Activated CD4-positive, alpha-beta T cell treated with anti-CD3 and anti-CD28 coated beads, Interleukin-2, amount 50 U/mL, for 4 hours (primary cell): ENCODE measurements at regions not wholly inside any gene's neighbourhood (a gene's known extent, or its start where the extent isn't known, plus 50 kb on each side); places are given as distances from the start of the nearest gene placed in this dataset.

Source experiments
- DNase-seq, 2 experiments: peaks; one replicate each; pipeline ENCODE4 v3.0.0-alpha.2; 2020

GRCh38 chr9:118985851-118986250 lies 383.4 kb downstream of the BRINP1 start:
- no peak for DNase-seq

GRCh38 chr9:118987167-118987566 lies 382.1 kb downstream of the BRINP1 start:
- DNase-seq = no peak

DNA sequence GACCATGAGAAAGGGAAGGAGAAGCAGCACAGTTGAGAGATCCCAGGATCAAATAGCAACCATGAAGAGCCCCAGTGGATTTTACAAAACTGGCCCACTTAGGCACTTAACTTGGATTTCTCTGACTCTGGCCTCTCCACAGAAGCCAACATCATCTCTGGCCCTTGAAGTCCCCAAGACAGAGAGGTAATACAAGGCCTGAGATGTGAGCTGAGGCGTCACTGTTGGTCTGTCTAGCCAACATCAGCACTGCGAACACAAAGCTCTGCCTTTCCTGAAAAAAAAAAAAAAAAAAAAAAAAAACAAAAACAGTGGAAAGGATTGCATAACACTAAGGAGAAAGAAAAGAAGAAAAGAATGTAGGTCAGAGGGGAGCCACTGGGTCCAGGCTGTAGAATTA lies 378.3 kb downstream of the BRINP1 start:
- no peak for DNase-seq

DNA sequence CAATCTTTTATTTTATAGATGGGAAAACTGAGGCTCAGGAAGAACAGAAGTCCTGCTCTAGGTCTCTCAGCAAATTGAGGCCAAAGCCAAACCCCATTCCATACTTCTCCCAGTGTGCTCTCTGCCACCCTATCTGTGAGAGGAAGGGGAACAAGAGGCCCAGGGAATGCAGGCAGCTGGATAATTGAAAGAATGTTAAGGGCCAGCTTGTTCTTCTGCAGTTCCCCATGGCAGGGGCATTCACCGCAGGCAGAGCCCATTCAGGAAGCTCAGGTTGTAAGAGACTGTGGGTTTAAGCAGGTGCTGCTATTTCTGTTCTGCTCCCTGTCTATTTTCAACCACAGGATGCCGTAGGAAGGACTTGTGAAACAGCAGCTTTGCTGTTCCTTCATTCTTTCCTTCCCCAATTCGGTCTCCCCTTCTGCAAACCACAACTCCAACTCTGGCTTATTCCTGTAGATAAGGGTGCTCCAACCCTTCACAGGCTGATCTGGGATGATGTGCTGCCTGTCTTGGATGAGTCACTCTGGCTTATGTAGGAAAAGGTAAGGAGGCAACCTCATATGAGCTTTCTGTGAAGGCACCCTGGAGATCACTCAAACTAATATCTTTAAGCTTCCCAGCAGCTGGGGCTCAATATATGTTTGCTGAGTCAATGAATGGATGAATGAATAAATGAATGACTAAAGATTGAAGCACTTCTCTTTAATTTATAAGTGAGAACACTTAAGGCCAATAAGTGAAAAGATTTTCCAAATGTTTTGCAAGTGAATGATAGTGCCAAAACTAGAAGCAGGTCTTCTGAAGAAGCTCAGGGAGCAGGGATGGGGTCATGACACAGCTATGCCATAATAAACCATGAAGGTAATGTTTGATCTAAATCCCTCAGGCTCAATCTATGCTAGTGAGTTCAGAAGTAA lies 377.6 kb downstream of the BRINP1 start:
- no peak for DNase-seq

DNA sequence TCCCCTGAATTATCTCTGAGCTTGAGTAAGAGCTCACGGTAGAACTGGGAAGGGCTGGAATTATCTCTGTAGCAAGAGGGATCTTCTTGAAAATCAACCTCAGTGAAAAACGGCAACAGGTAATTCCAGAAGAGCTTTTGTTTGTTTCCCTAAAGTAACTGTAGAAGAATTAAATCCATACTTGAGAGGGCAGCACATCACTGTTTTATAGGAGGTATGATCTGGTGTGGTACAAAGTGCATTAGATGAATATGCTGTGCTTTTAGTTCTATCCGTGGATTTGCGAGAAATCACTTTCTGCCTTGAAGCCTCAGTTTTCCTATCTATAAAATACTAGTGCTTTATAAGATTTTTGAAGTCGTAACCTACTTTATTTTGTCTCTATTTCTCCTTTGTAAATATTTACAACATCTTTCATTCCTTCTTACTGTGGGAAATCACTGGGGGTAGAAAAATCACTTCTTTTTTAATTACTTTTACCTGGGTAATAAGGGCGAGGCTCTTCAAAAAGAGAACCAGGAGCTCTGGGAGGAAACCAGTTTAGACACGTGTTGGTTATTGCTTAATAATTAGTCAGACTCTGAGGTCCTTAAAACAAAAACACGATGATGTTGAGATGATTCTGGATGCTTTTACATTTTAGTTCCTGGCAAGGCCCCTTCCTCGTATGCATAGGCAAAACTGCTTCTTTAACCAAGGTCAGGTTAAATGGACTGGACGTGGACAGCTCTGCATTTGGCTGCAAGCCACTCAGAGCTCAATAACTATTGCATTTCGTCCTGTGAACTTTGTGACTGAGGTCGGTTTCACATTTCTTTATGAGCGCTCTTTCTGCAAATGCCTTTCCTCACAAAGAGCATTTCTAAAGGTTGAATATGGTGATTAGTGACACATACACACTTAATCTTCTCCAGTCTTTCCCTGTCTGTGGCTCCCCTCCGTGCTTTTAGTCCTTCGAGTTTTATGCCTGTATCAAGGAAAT lies 376.1 kb downstream of the BRINP1 start:
- no peak for DNase-seq

GRCh38 chr9:118993965-118994364 lies 375.3 kb downstream of the BRINP1 start:
- no peak for DNase-seq

DNA sequence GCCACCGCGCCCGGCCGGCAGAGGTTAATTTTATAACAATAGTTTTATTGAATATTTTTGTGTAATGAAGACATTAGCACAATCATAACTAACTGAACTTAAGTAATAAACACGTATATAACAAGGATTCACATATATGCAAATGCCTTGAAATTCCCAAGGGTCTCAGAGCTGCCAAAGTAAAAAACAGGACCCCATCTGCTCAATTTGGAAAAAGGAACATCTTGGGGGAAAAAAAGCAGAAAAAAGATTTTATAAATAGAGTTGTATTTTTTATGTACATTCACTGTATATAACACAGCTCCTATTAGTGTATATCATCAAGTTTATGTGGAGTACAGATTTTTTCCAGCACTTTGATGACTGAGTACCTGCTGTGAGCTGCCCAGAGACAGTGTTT lies 366.7 kb downstream of the BRINP1 start:
- DNase-seq = no peak

DNA sequence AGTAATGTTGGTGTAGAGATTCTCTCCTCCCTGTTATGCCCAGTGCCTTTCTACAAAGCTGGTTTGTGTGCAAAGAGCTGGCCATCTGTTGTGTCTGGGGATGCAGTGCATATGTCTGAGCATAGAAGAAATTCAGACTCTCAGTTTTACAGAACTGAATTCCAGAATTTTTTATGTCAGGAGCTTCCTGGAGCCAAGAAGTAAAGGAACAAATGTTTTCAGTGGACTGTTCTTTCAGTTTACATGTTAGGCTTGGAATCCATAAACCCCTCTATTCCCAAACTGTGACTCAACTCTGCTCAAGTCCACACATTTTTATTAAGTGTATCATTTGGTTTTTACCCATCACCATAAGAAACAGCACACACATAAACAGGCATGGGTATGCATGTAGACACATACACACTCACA lies 366.0 kb downstream of the BRINP1 start:
- DNase-seq = no peak

GRCh38 chr9:119003882-119004617 lies 365.2 kb downstream of the BRINP1 start:
- no peak for DNase-seq

DNA sequence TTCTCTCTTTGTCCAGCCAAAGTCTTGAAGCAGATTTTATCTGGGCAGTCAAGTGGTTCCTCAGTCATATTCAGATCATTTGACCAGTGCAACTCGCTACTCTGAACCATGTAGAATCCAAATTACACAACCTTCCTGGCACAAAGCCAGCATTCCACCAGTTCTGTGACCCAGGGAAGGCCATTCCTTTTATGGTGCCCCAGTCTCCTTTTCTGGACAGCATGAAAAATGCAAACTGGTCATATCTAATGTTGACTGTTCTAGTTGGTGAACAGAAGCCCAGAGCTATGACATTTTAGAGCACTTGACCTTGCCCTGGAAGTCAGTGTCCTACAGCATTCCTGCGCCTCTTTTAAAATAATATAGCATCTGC lies 364.6 kb downstream of the BRINP1 start:
- no peak for DNase-seq

DNA sequence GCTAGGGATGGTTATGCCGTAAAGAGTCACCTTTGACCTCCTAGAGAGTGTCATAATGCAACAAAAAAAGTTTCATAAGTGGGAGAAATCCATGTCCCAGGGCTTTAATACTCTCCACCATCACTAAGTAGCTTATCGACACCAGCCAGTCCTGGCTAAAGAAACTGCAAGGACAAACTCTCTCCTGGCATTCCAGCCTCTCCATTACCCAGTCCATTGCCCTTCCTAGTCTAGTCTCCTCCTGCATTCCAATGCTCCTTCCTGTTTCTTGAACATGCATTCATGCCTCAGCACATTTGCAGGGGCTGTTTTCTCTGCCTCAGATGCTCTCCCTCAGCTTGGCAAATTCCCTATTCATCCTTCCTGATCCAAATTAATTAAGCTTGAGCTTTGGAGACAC lies 364.1 kb downstream of the BRINP1 start:
- no peak for DNase-seq

- DNase-seq = no peak
Observed at GRCh38 chr9:119009249-119009648, 360.0 kb downstream of the BRINP1 start.

DNA sequence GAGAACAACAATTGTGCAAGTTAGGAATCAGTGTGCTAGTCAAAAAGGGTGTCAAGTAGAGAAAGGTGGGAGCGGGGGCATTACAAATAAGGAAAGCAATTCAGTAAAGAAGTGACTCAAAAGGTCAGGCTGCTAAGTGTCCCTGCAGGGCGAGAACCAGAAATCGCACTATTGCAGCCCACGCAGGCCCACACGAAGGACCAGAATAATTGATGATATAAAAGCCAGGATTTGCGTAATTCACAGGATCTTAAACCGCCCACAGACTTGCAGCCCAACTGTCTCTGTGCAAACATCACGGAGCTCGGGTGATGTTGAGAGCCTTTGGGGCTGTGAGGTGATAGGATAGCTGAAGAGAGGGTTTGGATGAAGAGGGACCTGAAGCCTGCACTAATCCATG lies 349.0 kb downstream of the BRINP1 start:
- no peak for DNase-seq

DNA sequence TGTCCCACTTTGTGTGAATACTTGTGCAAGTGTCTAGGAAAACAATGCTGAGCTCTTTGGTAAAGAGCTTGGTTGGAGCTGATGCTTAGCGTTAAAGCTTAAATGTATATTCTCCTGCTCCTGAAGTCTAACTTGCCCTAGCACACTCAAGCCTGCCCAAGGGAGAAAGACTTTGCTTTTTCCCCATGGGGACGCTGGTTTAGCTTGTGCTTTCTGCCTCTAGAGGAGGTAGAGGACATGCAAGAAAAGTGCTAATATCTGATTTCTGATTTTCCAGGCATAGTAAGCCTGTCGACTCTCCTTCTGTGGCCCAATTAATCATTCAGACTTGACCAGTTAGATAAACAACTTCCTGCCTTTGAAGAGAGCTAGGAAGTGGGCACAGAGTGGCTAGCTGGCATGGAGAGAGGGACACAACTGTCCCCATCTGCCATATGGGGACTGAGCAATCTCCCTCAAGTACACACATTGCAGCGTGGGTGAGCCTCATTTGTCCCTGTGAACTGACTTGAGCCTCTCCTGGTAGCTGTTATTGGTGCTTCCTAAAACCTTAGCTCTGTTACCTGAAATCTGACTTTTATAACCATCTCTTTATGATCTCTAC lies 348.4 kb downstream of the BRINP1 start:
- no peak for DNase-seq

DNA sequence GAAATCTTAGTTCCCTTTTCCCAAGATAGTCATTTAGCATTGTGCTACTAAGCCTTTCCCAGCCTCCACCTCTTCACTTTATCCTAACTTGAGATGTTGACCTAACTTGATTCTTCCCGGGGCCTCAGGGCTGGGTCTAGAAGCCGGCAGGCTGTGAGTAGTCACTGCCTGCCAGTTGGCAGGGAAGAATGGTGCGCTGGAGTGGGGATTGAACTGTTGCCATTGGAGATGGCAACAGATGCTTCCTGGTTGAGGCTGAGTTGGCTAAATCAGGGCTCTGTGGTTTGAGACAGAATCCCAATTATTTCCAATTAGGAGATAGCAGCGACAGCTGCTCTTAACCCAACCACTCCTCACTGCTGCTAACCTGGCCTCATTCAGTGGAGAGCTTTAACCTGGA lies 343.1 kb downstream of the BRINP1 start:
- no peak for DNase-seq

- DNase-seq = no peak
Observed at GRCh38 chr9:119027901-119028699, 341.1 kb downstream of the BRINP1 start.

GRCh38 chr9:119029886-119030285 lies 339.3 kb downstream of the BRINP1 start:
- DNase-seq = no peak

DNA sequence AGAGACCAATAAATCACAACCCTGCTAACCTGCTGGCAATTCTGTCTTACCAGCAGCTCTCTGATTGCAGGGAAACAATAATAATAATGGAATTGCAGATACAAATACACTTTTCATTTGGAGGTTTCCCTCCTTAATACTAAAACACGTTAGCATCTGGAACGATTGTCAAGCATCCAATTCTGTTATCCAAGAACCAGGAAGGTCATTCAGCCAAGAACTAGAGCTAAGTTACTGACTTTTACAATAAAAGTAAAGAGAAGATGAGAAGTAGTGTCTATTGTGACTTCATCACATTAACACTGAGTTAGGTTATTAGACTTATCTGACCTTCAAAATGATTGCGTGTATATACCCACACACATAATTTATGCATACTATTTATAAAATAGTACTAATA lies 335.6 kb downstream of the BRINP1 start:
- DNase-seq = no peak

DNA sequence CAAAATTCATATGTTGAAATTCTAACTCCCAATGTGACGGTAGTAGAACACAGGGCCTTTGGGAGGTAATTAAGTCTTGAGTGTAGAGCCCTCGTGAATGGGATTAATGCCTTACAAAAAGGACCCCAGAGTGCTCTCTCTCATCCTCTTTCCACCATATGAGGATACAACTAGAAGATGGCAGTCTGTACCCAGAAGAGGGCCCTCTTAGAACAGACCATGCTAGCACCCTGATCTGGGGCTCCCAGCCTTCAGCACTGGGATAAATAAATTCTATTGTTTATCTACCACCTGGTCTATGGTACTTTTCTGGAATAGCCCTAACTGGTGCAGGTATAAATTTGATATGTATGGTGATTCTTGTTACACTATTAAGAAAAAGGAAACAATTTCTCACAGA lies 332.3 kb downstream of the BRINP1 start:
- DNase-seq = no peak

DNA sequence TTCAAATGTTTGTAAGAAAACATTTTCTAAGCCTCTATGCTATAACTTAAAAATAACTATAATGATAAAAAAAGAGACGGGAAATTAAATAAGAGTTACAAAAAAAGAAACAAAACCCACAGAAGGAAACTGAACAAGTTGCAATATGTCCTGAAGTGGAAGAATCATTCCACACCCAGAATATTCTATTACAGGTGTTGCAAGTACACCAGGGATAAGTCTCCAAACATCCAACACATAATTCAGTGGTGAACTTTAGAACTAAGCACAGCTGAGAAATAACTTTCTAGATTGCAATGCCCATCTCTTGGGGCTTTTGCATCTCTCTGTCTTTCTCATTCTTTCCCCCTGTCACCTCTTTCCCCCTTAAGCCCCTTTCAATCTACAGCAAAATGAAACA lies 325.2 kb downstream of the BRINP1 start:
- DNase-seq = no peak

DNA sequence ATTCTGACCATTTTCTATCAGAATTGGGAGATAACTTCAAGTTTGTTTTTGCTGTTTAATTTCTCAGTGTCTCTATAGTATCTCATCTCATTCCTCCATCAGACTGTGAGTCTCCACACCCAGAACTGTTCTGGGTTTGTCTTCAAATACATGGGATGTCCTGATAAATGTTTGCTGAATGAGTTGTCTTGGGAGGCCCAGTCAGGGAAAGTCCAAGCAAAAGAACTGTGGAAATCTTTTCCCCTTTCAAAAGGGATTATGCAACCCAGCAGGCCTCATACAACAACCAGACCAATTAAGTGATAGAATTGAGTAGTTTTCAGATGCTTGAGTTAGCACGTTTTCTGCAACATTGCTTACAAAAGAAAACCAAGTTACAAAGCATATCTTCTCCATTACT lies 324.4 kb downstream of the BRINP1 start:
- no peak for DNase-seq
